C4-2B (cell line): ENCODE measurements at regions not wholly inside any gene's neighbourhood (a gene's known extent, or its start where the extent isn't known, plus 50 kb on each side); places are given as distances from the start of the nearest gene placed in this dataset.

Source experiments
- CTCF ChIP-seq: fragments of 450-650 bp; conservative IDR thresholded peaks from 2 replicates; pipeline ENCODE4 v1.5.1; 2017; ENCODE audit warnings: mild to moderate bottlenecking
- ZFX ChIP-seq: fragments of 450-650 bp; IDR thresholded peaks from 2 replicates; pipeline ENCODE4 v1.6.1; 2017

- no peak for TF ChIP-seq ZFX
- no peak for TF ChIP-seq CTCF
Observed at GRCh38 chr18:40018266-40018665, 1936.8 kb upstream of the PIK3C3 start.
